MCF 10A (cell line): ENCODE measurements at regions not wholly inside any gene's neighbourhood (a gene's known extent, or its start where the extent isn't known, plus 50 kb on each side); places are given as distances from the start of the nearest gene placed in this dataset.

Source experiments
- BruUV-seq: library from RNA; stranded (reverse); fragments of 400-500 nt; replicated peaks from 2 replicates; lab custom pipeline; 2021; lab: Mats Ljungman, UMichigan
- CTCF ChIA-PET: fragments of 300-600 bp; sonication (Branson Sonifier 250); formaldehyde crosslinking; extraction: SDS; loops from one replicate; lab custom pipeline; 2021; ENCODE audit warnings: antibody characterized with exemption, inconsistent platforms; lab: Yijun Ruan, JAX
- POLR2A ChIA-PET: fragments of 300-600, 350-650 bp; sonication (Branson Sonifier 250); formaldehyde crosslinking; extraction: SDS; loops from one replicate; lab custom pipeline; 2020; ENCODE audit warnings: antibody characterized with exemption, inconsistent platforms; lab: Yijun Ruan, JAX
- DNase-seq: peaks from one replicate; pipeline ENCODE4 v3.0.0-alpha.2; 2018; ENCODE audit not compliant: unreplicated experiment
- H3K27ac Mint-ChIP-seq: one replicate; pipeline ENCODE4 v1.8.0; 2022; ENCODE audit warnings: mild to moderate bottlenecking, low read depth, mixed read lengths; ENCODE audit not compliant: unreplicated experiment
- H3K27me3 Mint-ChIP-seq: one replicate; pipeline ENCODE4 v1.8.0; 2022; ENCODE audit warnings: mixed read lengths; ENCODE audit not compliant: insufficient read depth, unreplicated experiment
- H3K36me3 Mint-ChIP-seq: one replicate; pipeline ENCODE4 v1.8.0; 2022; ENCODE audit warnings: mild to moderate bottlenecking, moderate library complexity, mixed read lengths; ENCODE audit not compliant: insufficient read depth, unreplicated experiment
- H3K4me1 Mint-ChIP-seq: one replicate; pipeline ENCODE4 v1.8.0; 2022; ENCODE audit warnings: mixed read lengths; ENCODE audit not compliant: insufficient read depth, unreplicated experiment
- H3K4me3 Mint-ChIP-seq: one replicate; pipeline ENCODE4 v1.8.0; 2022; ENCODE audit warnings: mild to moderate bottlenecking, moderate library complexity, mixed read lengths; ENCODE audit not compliant: unreplicated experiment
- H3K9me3 Mint-ChIP-seq: one replicate; pipeline ENCODE4 v1.8.0; 2022; ENCODE audit warnings: mixed read lengths; ENCODE audit not compliant: unreplicated experiment
- CTCF ChIP-seq: fragments of 200-600 bp; IDR thresholded peaks from one replicate; pipeline ENCODE4 v1.8.0; 2022; ENCODE audit warnings: antibody characterized with exemption, mild to moderate bottlenecking; ENCODE audit not compliant: unreplicated experiment
- intact Hi-C: fragments of 100-400 bp; cut with micrococcal nuclease; formaldehyde crosslinking; loops from 2 replicates; pipeline ENCODE4 v1.14.1; 2022

- Mint-ChIP-seq H3K27me3 (no peaks in the 10 kb centered on the region), H3K27ac (no peak overlapping the region), H3K4me3 (peak overlapping the region; percentile 53), H3K36me3 (no peaks in the 10 kb centered on the region), H3K4me1 (peaks cover 6% of the 10 kb centered on the region), H3K9me3 (no peaks in the 10 kb centered on the region)
- ChIA-PET CTCF (interaction anchor here (0.6 to 5.8 kb wide), 4 partner anchors 10 to 17 kb away, joined by 3 to 29 read pairs (median 6); no protein-coding TSS in a partner anchor), POLR2A (interaction anchor here (1.0 to 6.4 kb wide), 6 partner anchors 12 to 76 kb away, joined by 3 to 63 read pairs (median 5); partner anchors contain the start of gene ID3)
- intact Hi-C loops, result no loop called here
- DNase-seq, result peak; percentile 42
- BruUV-seq, result no TSS peak
- TF ChIP-seq CTCF, result no peak
These were observed 60.2 kb upstream of the ID3 start for GRCh38 chr1:23619299-23620188.

- Mint-ChIP-seq H3K4me1 (peaks cover 6% of the 10 kb centered on the region), H3K27ac (no peak overlapping the region), H3K4me3 (peak overlapping the region; percentile 53), H3K27me3 (no peaks in the 10 kb centered on the region), H3K9me3 (no peaks in the 10 kb centered on the region), H3K36me3 (no peaks in the 10 kb centered on the region)
- BruUV-seq, result no TSS peak
- ChIA-PET POLR2A (interaction anchor here (1.0 to 6.4 kb wide), 7 partner anchors 13 to 75 kb away, joined by 3 to 63 read pairs (median 3); partner anchors contain the start of gene ID3), CTCF (interaction anchor here (0.6 to 5.8 kb wide), 3 partner anchors 11 to 18 kb away, joined by 3 to 29 read pairs (median 4); no protein-coding TSS in a partner anchor)
- TF ChIP-seq CTCF, result no peak
- no peak for DNase-seq
- intact Hi-C loops, result no loop called here
These were observed 59.3 kb upstream of the ID3 start for GRCh38 chr1:23618586-23619083.

GRCh38 chr1:23617084-23617521 is 57.8 kb upstream of the ID3 start:
- Mint-ChIP-seq H3K4me1 (peaks cover 6% of the 10 kb centered on the region), H3K27me3 (no peaks in the 10 kb centered on the region), H3K4me3 (no peak overlapping the region), H3K9me3 (no peaks in the 10 kb centered on the region), H3K36me3 (no peaks in the 10 kb centered on the region), H3K27ac (no peak overlapping the region)
- BruUV-seq, result no TSS peak
- POLR2A ChIA-PET, result interaction anchor here (5.6 to 6.4 kb wide), 2 partner anchors 24 to 59 kb away, joined by 39 to 63 read pairs; partner anchors contain the start of gene ID3
- intact Hi-C loops, result no loop called here
- CTCF ChIA-PET, result interaction anchor here (0.9 to 5.8 kb wide), 2 partner anchors 18 to 19 kb away, joined by 4 to 29 read pairs; no protein-coding TSS in a partner anchor
- no peak for TF ChIP-seq CTCF
- no peak for DNase-seq

- POLR2A ChIA-PET, result interaction anchor here (5.6 to 6.4 kb wide), 2 partner anchors 23 to 59 kb away, joined by 39 to 63 read pairs; partner anchors contain the start of gene ID3
- no TSS peak for BruUV-seq
- no peaks in the 10 kb centered on the region for H3K27me3 Mint-ChIP-seq
- intact Hi-C loops, result no loop called here
- no peak overlapping the region for H3K4me3 Mint-ChIP-seq
- DNase-seq, result no peak
- no peaks in the 10 kb centered on the region for H3K36me3 Mint-ChIP-seq
- peaks cover 6% of the 10 kb centered on the region for H3K4me1 Mint-ChIP-seq
- H3K27ac Mint-ChIP-seq, result no peak overlapping the region
- CTCF ChIA-PET, result no interaction called here
- H3K9me3 Mint-ChIP-seq, result no peaks in the 10 kb centered on the region
- no peak for TF ChIP-seq CTCF
These were observed 57.1 kb upstream of the ID3 start for GRCh38 chr1:23616292-23616824.
